Colon (tissue), 2 donors: ENCODE measurements at regions not wholly inside any gene's neighbourhood (a gene's known extent, or its start where the extent isn't known, plus 50 kb on each side); places are given as distances from the start of the nearest gene placed in this dataset.

Source experiments
- FAIRE-seq: peaks from 2 replicates; lab custom pipeline; 2012; peaks lifted over from hg19 to GRCh38; lab: Jason Lieb, UNC
- donor health status: control.
- donor health status: control.

GRCh38 chr2:239619369-239619768 is 218.5 kb upstream of the HDAC4 start:
- no peak for FAIRE-seq

- no peak for FAIRE-seq
These were observed 215.9 kb upstream of the HDAC4 start for GRCh38 chr2:239616729-239617128.

- FAIRE-seq: no peak
These were observed 211.3 kb upstream of the HDAC4 start for GRCh38 chr2:239612133-239612532.

- FAIRE-seq: no peak
These were observed 210.5 kb upstream of the HDAC4 start for GRCh38 chr2:239611222-239611795.

GRCh38 chr2:239610457-239611221 is 209.8 kb upstream of the HDAC4 start:
- no peak for FAIRE-seq

GRCh38 chr2:239609607-239610310 is 208.9 kb upstream of the HDAC4 start:
- FAIRE-seq: no peak

- FAIRE-seq: no peak
These were observed 208.3 kb upstream of the HDAC4 start for GRCh38 chr2:239609162-239609561.

- FAIRE-seq: no peak
These were observed 207.9 kb upstream of the HDAC4 start for GRCh38 chr2:239608723-239609122.

GRCh38 chr2:239608260-239608659 is 207.4 kb upstream of the HDAC4 start:
- no peak for FAIRE-seq

GRCh38 chr2:239607517-239608191 is 206.8 kb upstream of the HDAC4 start:
- no peak for FAIRE-seq

- FAIRE-seq: no peak
These were observed 206.1 kb upstream of the HDAC4 start for GRCh38 chr2:239606741-239607516.

GRCh38 chr2:239605976-239606375 is 205.2 kb upstream of the HDAC4 start:
- FAIRE-seq: no peak

- no peak for FAIRE-seq
These were observed 204.6 kb upstream of the HDAC4 start for GRCh38 chr2:239605409-239605808.

GRCh38 chr2:239604861-239605260 is 204.0 kb upstream of the HDAC4 start:
- FAIRE-seq: no peak

- FAIRE-seq: no peak
These were observed 202.9 kb upstream of the HDAC4 start for GRCh38 chr2:239603411-239604356.

- no peak for FAIRE-seq
These were observed 201.8 kb upstream of the HDAC4 start for GRCh38 chr2:239602290-239603282.

- FAIRE-seq: no peak
These were observed 201.1 kb upstream of the HDAC4 start for GRCh38 chr2:239601880-239602279.

- FAIRE-seq: no peak
These were observed 200.5 kb upstream of the HDAC4 start for GRCh38 chr2:239601201-239601851.

- no peak for FAIRE-seq
These were observed 199.8 kb upstream of the HDAC4 start for GRCh38 chr2:239600650-239601049.
